HG03571 (cell line): ENCODE measurements at regions not wholly inside any gene's neighbourhood (a gene's known extent, or its start where the extent isn't known, plus 50 kb on each side); places are given as distances from the start of the nearest gene placed in this dataset.
"Not testable (repeated sequence)": the region's sequence is repeated elsewhere in the genome, so short reads cannot be mapped to it uniquely, and the experiment has no call there.

Experiments used
- ATAC-seq: cut with Tn5 transposase; IDR thresholded peaks from one replicate; pipeline ENCODE4 v1.9.1; 2021; ENCODE audit not compliant: unreplicated experiment

GRCh38 chr3:36075491-36075890, 304.8 kb upstream of the STAC start:
- no peak for ATAC-seq

GRCh38 chr3:36077320-36077719, 303.0 kb upstream of the STAC start:
- ATAC-seq: no peak

- ATAC-seq: not testable (repeated sequence)
These were observed 297.3 kb upstream of the STAC start for GRCh38 chr3:36082958-36083357.

GRCh38 chr3:36095238-36095637, 285.1 kb upstream of the STAC start:
- ATAC-seq: no peak

GRCh38 chr3:36097209-36097608, 283.1 kb upstream of the STAC start:
- ATAC-seq: no peak

GRCh38 chr3:36114353-36114752, 266.0 kb upstream of the STAC start:
- no peak for ATAC-seq

- ATAC-seq: no peak
These were observed 256.0 kb upstream of the STAC start for GRCh38 chr3:36124118-36124796.

- no peak for ATAC-seq
These were observed 248.1 kb upstream of the STAC start for GRCh38 chr3:36132214-36132613.

- no peak for ATAC-seq
These were observed 244.4 kb upstream of the STAC start for GRCh38 chr3:36135863-36136262.

- ATAC-seq: no peak
These were observed 237.6 kb upstream of the STAC start for GRCh38 chr3:36142746-36143145.

- ATAC-seq: no peak
These were observed 233.9 kb upstream of the STAC start for GRCh38 chr3:36146404-36146803.

GRCh38 chr3:36147934-36148558, 232.3 kb upstream of the STAC start:
- no peak for ATAC-seq

GRCh38 chr3:36149447-36149865, 230.8 kb upstream of the STAC start:
- no peak for ATAC-seq

GRCh38 chr3:36155515-36155914, 224.8 kb upstream of the STAC start:
- ATAC-seq: no peak

GRCh38 chr3:36164400-36164799, 215.9 kb upstream of the STAC start:
- ATAC-seq: no peak

GRCh38 chr3:36165509-36166290, 214.6 kb upstream of the STAC start:
- ATAC-seq: no peak

GRCh38 chr3:36166477-36166876, 213.8 kb upstream of the STAC start:
- no peak for ATAC-seq

GRCh38 chr3:36172699-36173098, 207.6 kb upstream of the STAC start:
- ATAC-seq: no peak

GRCh38 chr3:36175113-36175812, 205.0 kb upstream of the STAC start:
- no peak for ATAC-seq

GRCh38 chr3:36175916-36176461, 204.3 kb upstream of the STAC start:
- ATAC-seq: no peak

GRCh38 chr3:36178018-36178417, 202.3 kb upstream of the STAC start:
- ATAC-seq: no peak
